ENCODE measurements at regions not wholly inside any gene's neighbourhood (a gene's known extent, or its start where the extent isn't known, plus 50 kb on each side); places are given as distances from the start of the nearest gene placed in this dataset.

- TF ChIP-seq POLR2A (IDR thresholded peaks at IDR 0.05), result no peak
- TF ChIP-seq CTCF (IDR thresholded peaks at IDR 0.05), result no peak
These were observed 538.3 kb upstream of the AMELY start for GRCh38 chrY:7449860-7450259.

Data from adrenal gland (tissue), 5 donors.